Hepatocyte (in vitro differentiated cells): ENCODE measurements at regions not wholly inside any gene's neighbourhood (a gene's known extent, or its start where the extent isn't known, plus 50 kb on each side); places are given as distances from the start of the nearest gene placed in this dataset.

Experiments
- EZH2 ChIP-seq: fragments of 200-600 bp; sonication (generic); IDR thresholded peaks from 2 replicates; pipeline ENCODE4 v1.6.1; 2016; ENCODE audit warnings: antibody characterized with exemption, mild to moderate bottlenecking, borderline replicate concordance
- EZH2phosphoT487 ChIP-seq: fragments of 200-600 bp; sonication (generic); IDR thresholded peaks from one replicate; pipeline ENCODE4 v1.6.1; 2018; ENCODE audit warnings: antibody characterized with exemption, mild to moderate bottlenecking, low read depth, moderate library complexity; ENCODE audit not compliant: unreplicated experiment, severe bottlenecking
- TF ChIP-seq, protein P1 (sequence below): fragments of 200-600 bp; sonication (generic); IDR thresholded peaks from 2 replicates; pipeline ENCODE4 v1.5.1; 2016; ENCODE audit warnings: antibody characterized with exemption, mild to moderate bottlenecking; ENCODE audit not compliant: poor library complexity

DNA sequence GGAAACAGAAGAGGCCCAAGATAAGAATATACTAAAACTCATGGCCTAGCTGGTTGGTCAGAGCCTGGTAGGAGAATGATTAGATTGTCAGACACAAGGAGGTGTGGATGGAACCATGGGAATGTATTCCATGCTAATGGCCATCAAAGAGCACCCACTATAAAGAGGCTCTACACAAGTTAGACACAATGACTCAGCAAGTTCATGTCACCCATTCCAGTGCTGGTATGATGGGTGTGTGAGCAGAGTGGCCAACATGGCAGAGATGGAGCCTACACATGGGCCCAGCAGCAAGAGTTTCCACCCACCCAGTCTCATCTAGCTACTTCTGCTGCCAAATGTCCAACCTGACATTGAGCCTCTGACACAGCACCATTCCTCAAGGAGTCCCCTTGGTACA is 97.5 kb upstream of the COG2 start:
- TF ChIP-seq, protein P1, sequence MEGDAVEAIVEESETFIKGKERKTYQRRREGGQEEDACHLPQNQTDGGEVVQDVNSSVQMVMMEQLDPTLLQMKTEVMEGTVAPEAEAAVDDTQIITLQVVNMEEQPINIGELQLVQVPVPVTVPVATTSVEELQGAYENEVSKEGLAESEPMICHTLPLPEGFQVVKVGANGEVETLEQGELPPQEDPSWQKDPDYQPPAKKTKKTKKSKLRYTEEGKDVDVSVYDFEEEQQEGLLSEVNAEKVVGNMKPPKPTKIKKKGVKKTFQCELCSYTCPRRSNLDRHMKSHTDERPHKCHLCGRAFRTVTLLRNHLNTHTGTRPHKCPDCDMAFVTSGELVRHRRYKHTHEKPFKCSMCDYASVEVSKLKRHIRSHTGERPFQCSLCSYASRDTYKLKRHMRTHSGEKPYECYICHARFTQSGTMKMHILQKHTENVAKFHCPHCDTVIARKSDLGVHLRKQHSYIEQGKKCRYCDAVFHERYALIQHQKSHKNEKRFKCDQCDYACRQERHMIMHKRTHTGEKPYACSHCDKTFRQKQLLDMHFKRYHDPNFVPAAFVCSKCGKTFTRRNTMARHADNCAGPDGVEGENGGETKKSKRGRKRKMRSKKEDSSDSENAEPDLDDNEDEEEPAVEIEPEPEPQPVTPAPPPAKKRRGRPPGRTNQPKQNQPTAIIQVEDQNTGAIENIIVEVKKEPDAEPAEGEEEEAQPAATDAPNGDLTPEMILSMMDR: no peak
- TF ChIP-seq EZH2phosphoT487 (no peak), EZH2 (no peak)
